Smooth muscle cell (in vitro differentiated cells): ENCODE measurements at regions not wholly inside any gene's neighbourhood (a gene's known extent, or its start where the extent isn't known, plus 50 kb on each side); places are given as distances from the start of the nearest gene placed in this dataset.

ENCODE experiments used
- DNase-seq: peaks from one replicate; lab custom pipeline; 2025; ENCODE audit not compliant: unreplicated experiment; lab: John Stamatoyannopoulos, UW
- H2AFZ ChIP-seq: fragments of 200-600 bp; sonication (generic); 2 replicates; pipeline ENCODE4 v1.6.0; 2016; ENCODE audit warnings: antibody characterized with exemption, low read depth, mild to moderate bottlenecking
- H3F3A ChIP-seq: fragments of 200-600 bp; sonication (generic); 2 replicates; pipeline ENCODE4 v1.6.0; 2017; ENCODE audit warnings: antibody characterized with exemption, low read depth
- H3K27ac ChIP-seq: fragments of 200-600 bp; sonication (generic); 2 replicates; pipeline ENCODE4 v1.5.1; 2016; ENCODE audit warnings: low read depth, mild to moderate bottlenecking
- H3K27me3 ChIP-seq: fragments of 200-600 bp; sonication (generic); 2 replicates; pipeline ENCODE4 v1.6.1; 2016; ENCODE audit warnings: low read depth, mild to moderate bottlenecking
- H3K36me3 ChIP-seq: fragments of 200-600 bp; sonication (generic); 2 replicates; pipeline ENCODE4 v1.5.1; 2016; ENCODE audit warnings: low read depth
- H3K4me1 ChIP-seq: fragments of 200-600 bp; sonication (generic); 2 replicates; pipeline ENCODE4 v1.5.1; 2016; ENCODE audit warnings: low read depth
- H3K4me2 ChIP-seq: fragments of 200-600 bp; sonication (generic); 2 replicates; pipeline ENCODE4 v1.6.0; 2016; ENCODE audit warnings: mild to moderate bottlenecking
- H3K4me3 ChIP-seq: fragments of 200-600 bp; sonication (generic); 2 replicates; pipeline ENCODE4 v1.5.1; 2016; ENCODE audit warnings: mild to moderate bottlenecking
- H3K79me2 ChIP-seq: fragments of 200-600 bp; sonication (generic); 2 replicates; pipeline ENCODE4 v1.6.0; 2016; ENCODE audit warnings: low read depth, mild to moderate bottlenecking
- H3K9ac ChIP-seq: fragments of 200-600 bp; sonication (generic); 2 replicates; pipeline ENCODE4 v1.6.0; 2016; ENCODE audit warnings: low read depth
- H3K9me3 ChIP-seq: fragments of 200-600 bp; sonication (generic); replicated peaks from 2 replicates; pipeline ENCODE4 v1.5.1; 2016; ENCODE audit warnings: low read depth
- H4K20me1 ChIP-seq: fragments of 200-600 bp; sonication (generic); 2 replicates; pipeline ENCODE4 v1.6.0; 2016; ENCODE audit warnings: low read depth
- WGBS: methylation state at CpG from one replicate; pipeline ENCODE4 v1.1.7; 2016; ENCODE audit warnings: low lambda C conversion rate; 5-methylcytosine and 5-hydroxymethylcytosine counted together
- TF ChIP-seq, protein P1 (sequence below): fragments of 200-600 bp; sonication (generic); IDR thresholded peaks from 2 replicates; pipeline ENCODE4 v1.5.1; 2017; ENCODE audit warnings: borderline replicate concordance, mild to moderate bottlenecking, antibody characterized with exemption; ENCODE audit not compliant: insufficient read depth, poor library complexity, severe bottlenecking

- no peaks in the 10 kb centered on the region for H3K27me3 ChIP-seq
- 80% methylated on average over 3 of the region's 3 CpGs for WGBS
- no peaks in the 10 kb centered on the region for H3K79me2 ChIP-seq
- TF ChIP-seq, protein P1, sequence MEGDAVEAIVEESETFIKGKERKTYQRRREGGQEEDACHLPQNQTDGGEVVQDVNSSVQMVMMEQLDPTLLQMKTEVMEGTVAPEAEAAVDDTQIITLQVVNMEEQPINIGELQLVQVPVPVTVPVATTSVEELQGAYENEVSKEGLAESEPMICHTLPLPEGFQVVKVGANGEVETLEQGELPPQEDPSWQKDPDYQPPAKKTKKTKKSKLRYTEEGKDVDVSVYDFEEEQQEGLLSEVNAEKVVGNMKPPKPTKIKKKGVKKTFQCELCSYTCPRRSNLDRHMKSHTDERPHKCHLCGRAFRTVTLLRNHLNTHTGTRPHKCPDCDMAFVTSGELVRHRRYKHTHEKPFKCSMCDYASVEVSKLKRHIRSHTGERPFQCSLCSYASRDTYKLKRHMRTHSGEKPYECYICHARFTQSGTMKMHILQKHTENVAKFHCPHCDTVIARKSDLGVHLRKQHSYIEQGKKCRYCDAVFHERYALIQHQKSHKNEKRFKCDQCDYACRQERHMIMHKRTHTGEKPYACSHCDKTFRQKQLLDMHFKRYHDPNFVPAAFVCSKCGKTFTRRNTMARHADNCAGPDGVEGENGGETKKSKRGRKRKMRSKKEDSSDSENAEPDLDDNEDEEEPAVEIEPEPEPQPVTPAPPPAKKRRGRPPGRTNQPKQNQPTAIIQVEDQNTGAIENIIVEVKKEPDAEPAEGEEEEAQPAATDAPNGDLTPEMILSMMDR = no peak
- H3K36me3 ChIP-seq = no peaks in the 10 kb centered on the region
- no peaks in the 10 kb centered on the region for H3K9me3 ChIP-seq
- H3F3A ChIP-seq = no peaks in the 10 kb centered on the region
- H2AFZ ChIP-seq = no peak overlapping the region
- no peak overlapping the region for H3K4me3 ChIP-seq
- no peaks in the 10 kb centered on the region for H4K20me1 ChIP-seq
- no peak overlapping the region for H3K27ac ChIP-seq
- no peak for DNase-seq
- H3K4me2 ChIP-seq = no peak overlapping the region
- H3K4me1 ChIP-seq = peaks cover 26% of the 10 kb centered on the region
- no peak overlapping the region for H3K9ac ChIP-seq
Observed at GRCh38 chr1:116257341-116257767, 115.7 kb upstream of the ATP1A1 start.

- H3K27ac ChIP-seq = no peak overlapping the region
- H3K4me2 ChIP-seq = no peak overlapping the region
- 96% methylated on average over 3 of the region's 3 CpGs for WGBS
- H3F3A ChIP-seq = no peaks in the 10 kb centered on the region
- peaks cover 26% of the 10 kb centered on the region for H3K4me1 ChIP-seq
- H3K79me2 ChIP-seq = no peaks in the 10 kb centered on the region
- H3K9me3 ChIP-seq = no peaks in the 10 kb centered on the region
- no peak overlapping the region for H3K4me3 ChIP-seq
- TF ChIP-seq, protein P1 = no peak
- no peak for DNase-seq
- H4K20me1 ChIP-seq = no peaks in the 10 kb centered on the region
- H2AFZ ChIP-seq = no peak overlapping the region
- H3K9ac ChIP-seq = no peak overlapping the region
- H3K36me3 ChIP-seq = no peaks in the 10 kb centered on the region
- no peaks in the 10 kb centered on the region for H3K27me3 ChIP-seq
Observed at GRCh38 chr1:116257836-116258235, 115.2 kb upstream of the ATP1A1 start.

DNA sequence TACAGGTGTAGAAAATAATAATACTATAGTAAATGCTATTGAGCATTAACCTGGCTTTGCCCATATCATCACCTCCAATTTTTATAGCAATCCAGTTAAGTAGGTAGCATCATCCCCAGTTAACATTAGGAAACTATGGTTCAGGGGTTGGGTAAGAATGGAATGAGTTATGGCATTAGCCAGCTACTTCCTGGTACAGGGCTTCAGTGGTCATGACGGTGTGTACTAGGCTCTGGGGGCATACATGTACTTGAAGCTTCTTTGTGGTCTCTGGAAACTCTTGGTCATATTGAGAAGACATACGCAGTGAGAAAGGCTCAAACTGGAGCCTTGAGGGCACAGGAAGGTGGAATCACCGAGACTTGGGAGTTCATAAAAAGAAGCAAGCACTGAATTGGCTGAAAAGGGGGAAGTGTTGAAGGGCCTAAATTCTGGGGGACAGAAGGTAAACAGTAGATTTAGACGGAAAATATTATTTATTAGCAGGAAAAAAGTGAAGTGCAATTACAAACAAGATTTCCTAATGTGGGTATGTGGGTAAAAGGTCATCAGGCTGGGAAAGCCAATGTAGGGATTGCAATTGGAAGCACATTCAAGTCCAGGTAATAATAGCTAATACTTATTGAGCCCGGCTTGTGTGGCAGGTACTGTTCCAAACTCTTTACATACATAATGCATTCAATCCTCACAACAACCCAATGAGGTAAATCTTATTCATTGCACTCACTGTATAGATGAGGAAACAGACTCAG lies 114.2 kb upstream of the ATP1A1 start:
- no peaks in the 10 kb centered on the region for H3K27me3 ChIP-seq
- H3K27ac ChIP-seq = no peak overlapping the region
- H2AFZ ChIP-seq = no peak overlapping the region
- H3K9ac ChIP-seq = no peak overlapping the region
- no peak for DNase-seq
- H3K79me2 ChIP-seq = no peaks in the 10 kb centered on the region
- no peaks in the 10 kb centered on the region for H4K20me1 ChIP-seq
- H3F3A ChIP-seq = no peaks in the 10 kb centered on the region
- H3K4me2 ChIP-seq = no peak overlapping the region
- no peaks in the 10 kb centered on the region for H3K36me3 ChIP-seq
- no peaks in the 10 kb centered on the region for H3K9me3 ChIP-seq
- 91% methylated on average over 5 of the region's 5 CpGs for WGBS
- H3K4me1 ChIP-seq = peaks cover 26% of the 10 kb centered on the region
- H3K4me3 ChIP-seq = no peak overlapping the region
- TF ChIP-seq, protein P1 = no peak

DNA sequence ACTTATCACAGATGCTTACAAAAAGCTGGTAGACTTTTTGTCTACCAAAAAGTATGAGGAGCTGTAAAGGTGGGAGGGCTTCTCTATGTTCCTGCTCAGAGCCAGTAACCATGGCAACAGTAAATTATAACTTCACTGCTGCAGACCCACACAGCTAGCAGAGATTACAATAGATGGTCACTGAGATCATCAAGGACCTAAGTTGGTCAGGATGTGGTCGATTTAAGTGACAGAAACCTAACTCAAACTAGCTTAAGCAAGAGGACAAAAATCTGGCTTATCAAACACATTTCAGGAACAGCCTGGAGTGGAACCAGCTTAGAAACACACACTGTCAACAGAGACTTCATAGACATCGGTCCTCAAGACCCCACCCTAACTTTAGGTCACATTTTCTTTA lies 113.4 kb upstream of the ATP1A1 start:
- Histone ChIP-seq H3K4me2 (no peak overlapping the region), H3K9me3 (no peaks in the 10 kb centered on the region), H3K27ac (no peak overlapping the region), H3K36me3 (no peaks in the 10 kb centered on the region), H3K9ac (no peak overlapping the region), H4K20me1 (no peaks in the 10 kb centered on the region), H3F3A (no peaks in the 10 kb centered on the region), H3K27me3 (no peaks in the 10 kb centered on the region), H3K4me1 (peaks cover 25% of the 10 kb centered on the region), H3K79me2 (no peaks in the 10 kb centered on the region), H3K4me3 (no peak overlapping the region), H2AFZ (no peak overlapping the region)
- TF ChIP-seq, protein P1 = no peak
- DNase-seq = no peak
- WGBS = 67% methylated on average over 2 of the region's 2 CpGs
